ENCODE measurements at regions not wholly inside any gene's neighbourhood (a gene's known extent, or its start where the extent isn't known, plus 50 kb on each side); places are given as distances from the start of the nearest gene placed in this dataset.

DNA sequence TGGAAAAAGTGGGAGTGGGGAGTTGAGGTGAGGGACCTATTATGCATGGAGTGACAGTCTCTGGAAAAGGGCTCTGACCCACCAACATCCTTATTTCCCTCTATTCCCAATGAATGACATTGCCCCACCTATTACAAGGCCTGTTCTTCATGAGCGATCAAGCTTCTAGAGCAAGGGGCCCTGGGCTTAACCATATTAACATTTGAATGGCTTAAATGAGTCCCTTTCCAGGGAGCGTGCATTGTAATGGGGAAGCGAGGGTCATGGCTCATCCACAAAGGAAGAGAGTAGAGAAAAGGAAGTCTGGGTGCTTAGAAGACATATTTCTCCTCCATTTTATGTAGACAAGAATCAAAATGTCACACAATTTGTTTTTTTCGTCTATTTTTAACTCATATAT lies 255.5 kb downstream of the CAAP1 start:
- TF ChIP-seq, protein P1, sequence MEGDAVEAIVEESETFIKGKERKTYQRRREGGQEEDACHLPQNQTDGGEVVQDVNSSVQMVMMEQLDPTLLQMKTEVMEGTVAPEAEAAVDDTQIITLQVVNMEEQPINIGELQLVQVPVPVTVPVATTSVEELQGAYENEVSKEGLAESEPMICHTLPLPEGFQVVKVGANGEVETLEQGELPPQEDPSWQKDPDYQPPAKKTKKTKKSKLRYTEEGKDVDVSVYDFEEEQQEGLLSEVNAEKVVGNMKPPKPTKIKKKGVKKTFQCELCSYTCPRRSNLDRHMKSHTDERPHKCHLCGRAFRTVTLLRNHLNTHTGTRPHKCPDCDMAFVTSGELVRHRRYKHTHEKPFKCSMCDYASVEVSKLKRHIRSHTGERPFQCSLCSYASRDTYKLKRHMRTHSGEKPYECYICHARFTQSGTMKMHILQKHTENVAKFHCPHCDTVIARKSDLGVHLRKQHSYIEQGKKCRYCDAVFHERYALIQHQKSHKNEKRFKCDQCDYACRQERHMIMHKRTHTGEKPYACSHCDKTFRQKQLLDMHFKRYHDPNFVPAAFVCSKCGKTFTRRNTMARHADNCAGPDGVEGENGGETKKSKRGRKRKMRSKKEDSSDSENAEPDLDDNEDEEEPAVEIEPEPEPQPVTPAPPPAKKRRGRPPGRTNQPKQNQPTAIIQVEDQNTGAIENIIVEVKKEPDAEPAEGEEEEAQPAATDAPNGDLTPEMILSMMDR (IDR thresholded peaks at IDR 0.05; ENCODE audit: low read depth, low read length, poor library complexity, severe bottlenecking) = no peak
- no peak for TF ChIP-seq EZH2phosphoT487 (IDR thresholded peaks at IDR 0.05; ENCODE audit: borderline replicate concordance, low read length)
